ENCODE measurements at regions not wholly inside any gene's neighbourhood (a gene's known extent, or its start where the extent isn't known, plus 50 kb on each side); places are given as distances from the start of the nearest gene placed in this dataset.
"Not testable (repeated sequence)": the region's sequence is repeated elsewhere in the genome, so short reads cannot be mapped to it uniquely, and the experiment has no call there.

GRCh38 chr10:9390516-9390915 is 1336.0 kb downstream of the GATA3 start:
- H3K4me3 ChIP-seq (ENCODE audit: low read depth, low read length) = no peak overlapping the region
- no peak for DNase-seq (ENCODE audit: low read depth)
- no peak for TF ChIP-seq CTCF (conservative IDR thresholded peaks at IDR 0.05; ENCODE audit: low read depth, low read length)

GRCh38 chr10:9399275-9399983 is 1344.9 kb downstream of the GATA3 start:
- no peak for DNase-seq (ENCODE audit: low read depth)
- no peak overlapping the region for H3K4me3 ChIP-seq (ENCODE audit: low read depth, low read length)
- no peak for TF ChIP-seq CTCF (conservative IDR thresholded peaks at IDR 0.05; ENCODE audit: low read depth, low read length)

GRCh38 chr10:9402067-9402466 is 1347.6 kb downstream of the GATA3 start:
- H3K4me3 ChIP-seq (ENCODE audit: low read depth, low read length); DNase-seq (ENCODE audit: low read depth): not testable (repeated sequence)

GRCh38 chr10:9402507-9403195 is 1348.2 kb downstream of the GATA3 start:
- H3K4me3 ChIP-seq (ENCODE audit: low read depth, low read length); DNase-seq (ENCODE audit: low read depth): not testable (repeated sequence)

- not testable (repeated sequence) for H3K4me3 ChIP-seq (ENCODE audit: low read depth, low read length); DNase-seq (ENCODE audit: low read depth)
Measured at GRCh38 chr10:9407201-9407600, 1352.7 kb downstream of the GATA3 start.

GRCh38 chr10:9416331-9416730 is 1361.8 kb downstream of the GATA3 start:
- DNase-seq (ENCODE audit: low read depth) = no peak
- TF ChIP-seq CTCF (conservative IDR thresholded peaks at IDR 0.05; ENCODE audit: low read depth, low read length) = no peak

GRCh38 chr10:9419757-9420156 is 1365.3 kb downstream of the GATA3 start:
- TF ChIP-seq CTCF (conservative IDR thresholded peaks at IDR 0.05; ENCODE audit: low read depth, low read length) = no peak
- no peak for DNase-seq (ENCODE audit: low read depth)
- H3K4me3 ChIP-seq (ENCODE audit: low read depth, low read length) = no peak overlapping the region

More at GRCh38 chr10:9416331-9416730, 1361.8 kb downstream of the GATA3 start:
- no peak overlapping the region for H3K4me3 ChIP-seq (ENCODE audit: low read depth, low read length)

GRCh38 chr10:9427209-9427608 is 1372.7 kb downstream of the GATA3 start:
- no peak overlapping the region for H3K4me3 ChIP-seq (ENCODE audit: low read depth, low read length)
- peak; percentile 1 for DNase-seq (ENCODE audit: low read depth)
- TF ChIP-seq CTCF (conservative IDR thresholded peaks at IDR 0.05; ENCODE audit: low read depth, low read length) = no peak

Data from choroid plexus epithelial cell (primary cell).